H9 (cell line): ENCODE measurements at regions not wholly inside any gene's neighbourhood (a gene's known extent, or its start where the extent isn't known, plus 50 kb on each side); places are given as distances from the start of the nearest gene placed in this dataset.

ENCODE experiments used
- DNase-seq: peaks from one replicate; pipeline ENCODE4 v3.0.0-alpha.2; 2017
- H2AFZ ChIP-seq: one replicate; pipeline ENCODE4 v1.6.1; 2013; ENCODE audit warnings: mild to moderate bottlenecking, low read length, control low read depth, moderate library complexity
- H2AK5ac ChIP-seq: 2 replicates; pipeline ENCODE4 v1.6.1; 2013; ENCODE audit warnings: low read length, control low read depth, mixed read lengths; ENCODE audit not compliant: insufficient read length
- H2BK120ac ChIP-seq: one replicate; pipeline ENCODE4 v1.6.1; 2013; ENCODE audit warnings: low read depth, mild to moderate bottlenecking, low read length, control low read depth, inconsistent platforms; ENCODE audit not compliant: poor library complexity, severe bottlenecking
- H2BK12ac ChIP-seq: 2 replicates; pipeline ENCODE4 v1.6.1; 2013; ENCODE audit warnings: low read length, control low read depth, mixed read lengths, low read depth; ENCODE audit not compliant: insufficient read length
- H2BK15ac ChIP-seq: 2 replicates; pipeline ENCODE4 v1.6.1; 2013; ENCODE audit warnings: low read depth, low read length, control low read depth
- H2BK20ac ChIP-seq: one replicate; pipeline ENCODE4 v1.6.1; 2013; ENCODE audit warnings: low read depth, mild to moderate bottlenecking, low read length, control low read depth, inconsistent platforms; ENCODE audit not compliant: poor library complexity, severe bottlenecking
- H2BK5ac ChIP-seq: 2 replicates; pipeline ENCODE4 v1.6.1; 2013; ENCODE audit warnings: low read length, control low read depth, mixed read lengths; ENCODE audit not compliant: insufficient read length
- H3K14ac ChIP-seq: 2 replicates; pipeline ENCODE4 v1.6.1; 2013; ENCODE audit warnings: low read length, control low read depth; ENCODE audit not compliant: insufficient read depth
- H3K18ac ChIP-seq: 2 replicates; pipeline ENCODE4 v1.6.1; 2013; ENCODE audit warnings: low read depth, mild to moderate bottlenecking, mixed read lengths, low read length, control low read depth; ENCODE audit not compliant: insufficient read length
- H3K23ac ChIP-seq: 2 replicates; pipeline ENCODE4 v1.6.1; 2013; ENCODE audit warnings: low read length, control low read depth, mixed read lengths, low read depth; ENCODE audit not compliant: insufficient read length
- H3K23me2 ChIP-seq: 2 replicates; pipeline ENCODE4 v1.6.1; 2013; ENCODE audit warnings: low read depth, mild to moderate bottlenecking, mixed read lengths, low read length, control low read depth; ENCODE audit not compliant: insufficient read length, poor library complexity, severe bottlenecking
- H3K27ac ChIP-seq: 2 replicates; pipeline ENCODE4 v1.5.1; 2013; ENCODE audit warnings: low read length, control low read depth, mixed read lengths, low read depth; ENCODE audit not compliant: insufficient read length
- H3K27me3 ChIP-seq: 2 replicates; pipeline ENCODE4 v1.6.1; 2013; ENCODE audit warnings: low read length, control low read depth, inconsistent platforms; ENCODE audit not compliant: insufficient read depth
- H3K4ac ChIP-seq: 2 replicates; pipeline ENCODE4 v1.6.1; 2013; ENCODE audit warnings: low read depth, mild to moderate bottlenecking, control low read depth, inconsistent platforms, low read length, moderate library complexity
- H3K4me1 ChIP-seq: 2 replicates; pipeline ENCODE4 v1.6.1; 2013; ENCODE audit warnings: low read length, control low read depth, inconsistent platforms; ENCODE audit not compliant: insufficient read depth
- H3K4me2 ChIP-seq: 2 replicates; pipeline ENCODE4 v1.6.1; 2013; ENCODE audit warnings: low read length, control low read depth, mixed read lengths; ENCODE audit not compliant: insufficient read length, insufficient read depth
- H3K56ac ChIP-seq: 2 replicates; pipeline ENCODE4 v1.6.1; 2013; ENCODE audit warnings: low read depth, mild to moderate bottlenecking, mixed read lengths, low read length, control low read depth; ENCODE audit not compliant: insufficient read length
- H3K79me1 ChIP-seq: 2 replicates; pipeline ENCODE4 v1.6.1; 2013; ENCODE audit warnings: low read depth, mild to moderate bottlenecking, moderate library complexity, low read length, control low read depth, inconsistent platforms; ENCODE audit not compliant: insufficient read depth, poor library complexity, severe bottlenecking
- H3K79me2 ChIP-seq: 2 replicates; pipeline ENCODE4 v1.6.1; 2013; ENCODE audit warnings: low read length, control low read depth, inconsistent platforms; ENCODE audit not compliant: insufficient read depth
- H3K9ac ChIP-seq: 2 replicates; pipeline ENCODE4 v1.6.1; 2013; ENCODE audit warnings: low read length, control low read depth, mixed read lengths; ENCODE audit not compliant: insufficient read length; ENCODE audit errors: extremely low read depth
- H3K9me3 ChIP-seq: one replicate; pipeline ENCODE4 v1.6.1; 2013; ENCODE audit warnings: low read depth, low read length, inconsistent platforms; ENCODE audit not compliant: control insufficient read depth
- H3T11ph ChIP-seq: one replicate; pipeline ENCODE4 v1.6.1; 2013; ENCODE audit warnings: mild to moderate bottlenecking, low read length, control low read depth, inconsistent platforms
- H4K20me1 ChIP-seq: one replicate; pipeline ENCODE4 v1.6.1; 2013; ENCODE audit not compliant: control insufficient read depth, insufficient read length, insufficient read depth
- H4K5ac ChIP-seq: 2 replicates; pipeline ENCODE4 v1.6.1; 2013; ENCODE audit warnings: low read depth, mild to moderate bottlenecking, mixed read lengths, low read length, control low read depth; ENCODE audit not compliant: insufficient read length
- H4K8ac ChIP-seq: replicated peaks from 2 replicates; pipeline ENCODE4 v1.6.1; 2013; ENCODE audit warnings: low read length, control low read depth, mixed read lengths, low read depth; ENCODE audit not compliant: insufficient read length
- H4K91ac ChIP-seq: 2 replicates; pipeline ENCODE4 v1.6.1; 2013; ENCODE audit warnings: low read depth, mild to moderate bottlenecking, moderate library complexity, mixed read lengths, low read length, control low read depth; ENCODE audit not compliant: insufficient read length
- H3K27ac Mint-ChIP-seq, 3 experiments: 2 replicates in 2 of 3; 3 replicates in 1 of 3; pipeline ENCODE4 v1.8.0; 2020 to 2021; ENCODE audit warnings: mixed read lengths in 3 of 3, mild to moderate bottlenecking in 1 of 3, moderate library complexity in 1 of 3
- H3K27me3 Mint-ChIP-seq: 2 replicates; pipeline ENCODE4 v1.8.0; 2021; ENCODE audit warnings: low read depth, mild to moderate bottlenecking, moderate library complexity, mixed read lengths
- H3K36me3 Mint-ChIP-seq, 3 experiments: 2 replicates in 2 of 3; 3 replicates in 1 of 3; pipeline ENCODE4 v1.8.0; 2020 to 2021; ENCODE audit warnings: low read depth in 3 of 3, mixed read lengths in 3 of 3; ENCODE audit not compliant: insufficient read depth in 1 of 3
- H3K4me1 Mint-ChIP-seq, 2 experiments: 2 replicates each; pipeline ENCODE4 v1.8.0; 2020; ENCODE audit warnings: mixed read lengths in 2 of 2
- H3K4me3 Mint-ChIP-seq, 2 experiments: 2 replicates in 1 of 2; 3 replicates in 1 of 2; pipeline ENCODE4 v1.8.0; 2020 to 2021; ENCODE audit warnings: mild to moderate bottlenecking in 2 of 2, mixed read lengths in 2 of 2, moderate library complexity in 1 of 2
- H3K9me3 Mint-ChIP-seq, 2 experiments: 2 replicates in 1 of 2; 3 replicates in 1 of 2; pipeline ENCODE4 v1.8.0; 2020; ENCODE audit warnings: mild to moderate bottlenecking in 2 of 2, mixed read lengths in 2 of 2, moderate library complexity in 1 of 2
- WGBS: extraction: QIAGEN DNeasy Blood & Tissue Kit; methylation state at CpG from one replicate; pipeline ENCODE4 v1.1.7; 2013; ENCODE audit warnings: missing lambda C conversion rate, low lambda C conversion rate, mixed read lengths; ENCODE audit not compliant: insufficient read length; ENCODE audit errors: extremely low coverage; 5-methylcytosine and 5-hydroxymethylcytosine counted together
- TF ChIP-seq, protein P1 (sequence below): fragments of 200-600 bp; sonication (generic); conservative IDR thresholded peaks from 3 replicates; pipeline ENCODE4 v1.8.0; 2021; ENCODE audit warnings: antibody characterized with exemption, mild to moderate bottlenecking

DNA sequence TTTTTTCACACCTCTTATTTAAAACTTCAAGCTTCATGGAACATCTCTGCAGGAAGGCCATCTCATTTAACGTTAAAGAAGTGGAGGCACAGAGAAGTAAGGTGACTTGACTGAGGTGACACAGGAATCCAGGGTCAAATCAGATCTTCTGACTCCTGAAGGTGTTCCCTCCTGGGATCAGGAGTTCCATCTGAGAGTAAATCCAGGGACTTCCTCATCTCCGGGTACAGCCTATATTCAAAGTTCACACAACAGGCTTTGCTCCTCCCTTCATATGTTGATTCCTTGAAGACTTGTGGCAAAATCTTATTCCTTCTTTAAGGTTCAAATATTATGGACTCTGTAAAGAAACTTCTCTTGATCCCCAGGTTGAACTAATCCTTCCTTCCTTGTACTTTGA lies 313.1 kb upstream of the CLINT1 start:
- Histone ChIP-seq H2AK5ac (no peak overlapping the region), H2AFZ (no peak overlapping the region), H2BK15ac (no peak overlapping the region), H4K20me1 (no peaks in the 10 kb centered on the region), H2BK20ac (no peak overlapping the region), H2BK12ac (no peak overlapping the region), H4K5ac (no peak overlapping the region), H3K4ac (no peak overlapping the region), H4K8ac (no peak overlapping the region), H2BK5ac (no peak overlapping the region), H3K4me1 (peaks cover 3% of the 10 kb centered on the region; the same call in 1 of the 2 replicates), H2BK120ac (no peak overlapping the region), H3K27ac (no peak overlapping the region), H3K56ac (no peak overlapping the region), H4K91ac (no peak overlapping the region), H3K4me2 (no peak overlapping the region), H3K9me3 (no peaks in the 10 kb centered on the region), H3K27me3 (no peaks in the 10 kb centered on the region), H3K14ac (no peak overlapping the region), H3K18ac (no peak overlapping the region), H3K9ac (no peak overlapping the region), H3K79me1 (no peaks in the 10 kb centered on the region), H3K23ac (no peak overlapping the region), H3T11ph (no peak overlapping the region), H3K79me2 (no peaks in the 10 kb centered on the region), H3K23me2 (no peaks in the 10 kb centered on the region)
- DNase-seq, result no peak
- TF ChIP-seq, protein P1, sequence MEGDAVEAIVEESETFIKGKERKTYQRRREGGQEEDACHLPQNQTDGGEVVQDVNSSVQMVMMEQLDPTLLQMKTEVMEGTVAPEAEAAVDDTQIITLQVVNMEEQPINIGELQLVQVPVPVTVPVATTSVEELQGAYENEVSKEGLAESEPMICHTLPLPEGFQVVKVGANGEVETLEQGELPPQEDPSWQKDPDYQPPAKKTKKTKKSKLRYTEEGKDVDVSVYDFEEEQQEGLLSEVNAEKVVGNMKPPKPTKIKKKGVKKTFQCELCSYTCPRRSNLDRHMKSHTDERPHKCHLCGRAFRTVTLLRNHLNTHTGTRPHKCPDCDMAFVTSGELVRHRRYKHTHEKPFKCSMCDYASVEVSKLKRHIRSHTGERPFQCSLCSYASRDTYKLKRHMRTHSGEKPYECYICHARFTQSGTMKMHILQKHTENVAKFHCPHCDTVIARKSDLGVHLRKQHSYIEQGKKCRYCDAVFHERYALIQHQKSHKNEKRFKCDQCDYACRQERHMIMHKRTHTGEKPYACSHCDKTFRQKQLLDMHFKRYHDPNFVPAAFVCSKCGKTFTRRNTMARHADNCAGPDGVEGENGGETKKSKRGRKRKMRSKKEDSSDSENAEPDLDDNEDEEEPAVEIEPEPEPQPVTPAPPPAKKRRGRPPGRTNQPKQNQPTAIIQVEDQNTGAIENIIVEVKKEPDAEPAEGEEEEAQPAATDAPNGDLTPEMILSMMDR, result no peak
- no peaks in the 10 kb centered on the region for H3K9me3 Mint-ChIP-seq
- H3K27me3 Mint-ChIP-seq, result peaks cover 3% of the 10 kb centered on the region
- no peak overlapping the region for H3K27ac Mint-ChIP-seq
- H3K4me3 Mint-ChIP-seq, result no peak overlapping the region
- peaks cover 11 to 14% of the 10 kb centered on the region in 2 experiments for H3K4me1 Mint-ChIP-seq
- no peaks in the 10 kb centered on the region for H3K36me3 Mint-ChIP-seq
- WGBS, result no CpG with 5 or more reads among the region's 2 CpGs
